Naive thymus-derived CD4-positive, alpha-beta T cell (primary cell): ENCODE measurements at regions not wholly inside any gene's neighbourhood (a gene's known extent, or its start where the extent isn't known, plus 50 kb on each side); places are given as distances from the start of the nearest gene placed in this dataset.

Source experiments
- ATAC-seq: fragments of 150-1000 bp; cut with Tn5 transposase; 2 replicates; pipeline ENCODE4 v1.10.0; 2021; ENCODE audit warnings: mild to moderate bottlenecking, moderate library complexity
- CTCF ChIA-PET: fragments of 350-600 bp; sonication (Branson Sonifier 250); formaldehyde crosslinking; loops from one replicate; lab custom pipeline; 2021; ENCODE audit warnings: antibody characterized with exemption; lab: Charles Lee
- POLR2A ChIA-PET: fragments of 350-600 bp; sonication (Branson Sonifier 250); formaldehyde crosslinking; loops from one replicate; lab custom pipeline; 2021; ENCODE audit warnings: antibody characterized with exemption, inconsistent platforms; lab: Charles Lee
- DNase-seq, 9 donors: peaks; one replicate each; pipeline versions ENCODE4 v3.0.0 to v3.0.0-alpha.2; 2020 to 2022; ENCODE audit warnings: mixed read lengths in 1 of 9
- H3K27ac ChIP-seq: one replicate; pipeline ENCODE4 v1.7.0; 2013; ENCODE audit warnings: mild to moderate bottlenecking, low read depth, low read length, moderate library complexity
- H3K27me3 ChIP-seq, 2 donors: one replicate each; pipeline ENCODE4 v1.7.0; 2013; ENCODE audit warnings: low read length in 2 of 2, mild to moderate bottlenecking in 2 of 2, moderate library complexity in 2 of 2; ENCODE audit not compliant: control insufficient read depth in 2 of 2, insufficient read depth in 2 of 2
- H3K36me3 ChIP-seq, 3 experiments: 1 replicate in 2 of 3; 2 replicates in 1 of 3; pipeline ENCODE4 v1.7.0; 2013; ENCODE audit warnings: low read length in 3 of 3, mild to moderate bottlenecking in 3 of 3, moderate library complexity in 1 of 3; ENCODE audit not compliant: insufficient read depth in 3 of 3, control insufficient read depth in 2 of 3
- H3K4me1 ChIP-seq, 2 donors: one replicate each; pipeline ENCODE4 v1.7.0; 2013; ENCODE audit warnings: low read length in 2 of 2, mild to moderate bottlenecking in 2 of 2, moderate library complexity in 1 of 2; ENCODE audit not compliant: control insufficient read depth in 2 of 2, insufficient read depth in 2 of 2
- H3K4me3 ChIP-seq: 2 replicates; pipeline ENCODE4 v1.7.0; 2013; ENCODE audit warnings: mild to moderate bottlenecking, low read length
- H3K9me3 ChIP-seq, 3 experiments: 1 replicate in 2 of 3; 2 replicates in 1 of 3; pipeline ENCODE4 v1.7.0; 2013; ENCODE audit warnings: low read length in 3 of 3; ENCODE audit not compliant: control insufficient read depth in 2 of 3
- H3K27ac Mint-ChIP-seq, 9 donors: one replicate each; pipeline ENCODE4 v1.8.0; 2020 to 2022; ENCODE audit warnings: mixed read lengths in 9 of 9, mild to moderate bottlenecking in 8 of 9, moderate library complexity in 5 of 9, inconsistent platforms in 2 of 9
- H3K27me3 Mint-ChIP-seq, 5 donors: one replicate each; pipeline ENCODE4 v1.8.0; 2021 to 2022; ENCODE audit warnings: mixed read lengths in 5 of 5, mild to moderate bottlenecking in 1 of 5
- H3K36me3 Mint-ChIP-seq, 5 donors: one replicate each; pipeline ENCODE4 v1.8.0; 2020 to 2022; ENCODE audit warnings: mixed read lengths in 5 of 5, mild to moderate bottlenecking in 3 of 5, inconsistent platforms in 1 of 5
- H3K4me1 Mint-ChIP-seq, 7 donors: one replicate each; pipeline ENCODE4 v1.8.0; 2020 to 2022; ENCODE audit warnings: mixed read lengths in 7 of 7, mild to moderate bottlenecking in 3 of 7, inconsistent platforms in 1 of 7
- H3K4me3 Mint-ChIP-seq, 10 donors: one replicate each; pipeline ENCODE4 v1.8.0; 2020 to 2022; ENCODE audit warnings: mild to moderate bottlenecking in 10 of 10, mixed read lengths in 10 of 10, moderate library complexity in 6 of 10, inconsistent platforms in 2 of 10
- H3K9me3 Mint-ChIP-seq, 11 donors: one replicate each; pipeline ENCODE4 v1.8.0; 2020 to 2022; ENCODE audit warnings: mixed read lengths in 11 of 11, mild to moderate bottlenecking in 4 of 11, inconsistent platforms in 1 of 11, moderate library complexity in 1 of 11
- intact Hi-C, 2 donors: fragments of 100-400 bp; cut with micrococcal nuclease; formaldehyde crosslinking; loops; one replicate each; pipeline ENCODE4 v1.15.1; 2023

DNA sequence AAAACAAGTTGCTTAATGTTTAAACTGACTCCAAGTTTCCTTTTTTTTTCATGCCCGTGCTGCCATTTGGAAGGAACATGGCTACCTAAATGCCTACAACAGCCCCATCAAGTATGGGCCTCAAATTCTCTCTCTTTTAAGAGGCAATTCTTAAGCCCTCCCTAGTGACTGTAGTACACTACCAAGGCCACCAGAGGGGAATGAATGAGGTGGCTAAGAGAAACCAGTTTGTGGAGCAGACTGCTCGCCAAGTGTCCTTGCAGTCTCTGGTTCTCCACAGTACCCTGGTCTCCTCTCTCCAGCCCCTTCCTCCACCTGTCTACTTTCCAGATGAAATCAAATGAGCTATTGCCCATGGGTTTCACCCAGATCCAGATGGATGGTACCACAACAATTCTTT lies 1809.6 kb downstream of the BRINP3 start:
- POLR2A ChIA-PET, result no interaction called here
- no peak for ATAC-seq
- H3K9me3 ChIP-seq, result peaks cover 0 to 9% (median 0%) of the 10 kb centered on the region in 3 experiments
- Mint-ChIP-seq H3K27ac (no peak overlapping the region), H3K36me3 (no peaks in the 10 kb centered on the region), H3K9me3 (peaks cover 4 to 29% (median 10%) of the 10 kb centered on the region in 11 donors), H3K27me3 (no peaks in the 10 kb centered on the region), H3K4me3 (no peak overlapping the region), H3K4me1 (no peaks in the 10 kb centered on the region)
- no peaks in the 10 kb centered on the region for H3K4me1 ChIP-seq
- CTCF ChIA-PET, result no interaction called here
- intact Hi-C loops, result no loop called here
- no peak overlapping the region for H3K27ac ChIP-seq
- no peaks in the 10 kb centered on the region for H3K27me3 ChIP-seq
- no peaks in the 10 kb centered on the region for H3K36me3 ChIP-seq
- DNase-seq, result no peak
- H3K4me3 ChIP-seq, result no peak overlapping the region

DNA sequence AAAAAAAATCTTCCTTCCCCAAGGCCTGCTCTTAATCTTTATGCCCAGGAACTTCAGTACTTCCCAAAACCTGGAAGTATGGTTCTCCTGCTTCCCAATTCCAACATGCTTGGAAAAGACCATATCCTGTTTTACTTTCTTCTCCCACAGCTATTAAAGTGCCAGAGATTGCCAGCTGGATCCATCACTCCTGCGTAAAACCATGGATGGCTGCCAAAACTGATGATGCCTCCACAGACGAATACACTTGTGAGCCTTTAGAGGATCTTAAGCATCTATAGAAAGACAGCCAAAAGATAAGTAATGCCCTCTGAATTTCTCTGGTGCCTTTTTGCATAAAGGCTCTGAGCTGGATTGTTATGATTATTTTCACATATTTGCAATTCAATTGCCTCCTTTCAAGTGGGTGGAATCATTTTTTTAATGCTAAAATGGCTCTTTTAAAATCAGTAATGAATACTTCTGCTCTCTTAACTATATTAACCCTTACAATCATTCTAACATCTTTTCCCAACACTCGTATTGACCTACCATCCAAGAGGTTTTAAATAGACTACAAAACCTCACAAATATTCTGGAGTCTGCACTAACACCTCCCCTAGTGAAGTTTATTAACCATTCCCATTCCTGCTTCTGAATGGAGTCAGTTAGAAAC lies 1807.8 kb downstream of the BRINP3 start:
- Mint-ChIP-seq H3K4me1 (no peaks in the 10 kb centered on the region), H3K36me3 (no peaks in the 10 kb centered on the region), H3K27me3 (no peaks in the 10 kb centered on the region), H3K27ac (no peak overlapping the region), H3K9me3 (peaks cover 4 to 29% (median 10%) of the 10 kb centered on the region in 11 donors), H3K4me3 (no peak overlapping the region)
- Histone ChIP-seq H3K36me3 (no peaks in the 10 kb centered on the region), H3K27me3 (no peaks in the 10 kb centered on the region), H3K4me1 (no peaks in the 10 kb centered on the region), H3K9me3 (peaks cover 0 to 9% (median 0%) of the 10 kb centered on the region in 3 experiments), H3K27ac (no peak overlapping the region), H3K4me3 (no peak overlapping the region)
- no peak for DNase-seq
- POLR2A ChIA-PET, result no interaction called here
- intact Hi-C loops, result no loop called here
- CTCF ChIA-PET, result no interaction called here
- no peak for ATAC-seq

DNA sequence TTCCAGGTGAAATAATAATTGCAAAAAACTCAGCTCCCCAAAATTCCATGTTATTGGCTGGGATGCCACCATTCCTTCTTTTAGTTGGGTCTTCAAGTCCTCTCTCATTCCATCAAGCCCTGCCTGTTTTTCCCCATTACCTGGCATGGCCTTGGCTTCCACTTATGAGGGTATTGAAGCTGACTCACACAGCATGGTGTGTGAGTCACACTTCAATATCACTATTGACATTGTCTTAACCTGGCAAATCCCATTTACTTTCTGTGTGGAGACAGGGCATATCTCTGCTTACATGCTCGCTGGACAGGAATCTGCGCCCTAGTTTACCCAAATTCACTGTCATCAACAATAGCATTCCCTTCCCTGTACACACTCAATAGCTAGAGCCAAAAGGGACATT lies 1806.8 kb downstream of the BRINP3 start:
- Mint-ChIP-seq H3K9me3 (peaks cover 4 to 29% (median 10%) of the 10 kb centered on the region in 11 donors), H3K27me3 (no peaks in the 10 kb centered on the region), H3K4me3 (no peak overlapping the region), H3K4me1 (no peaks in the 10 kb centered on the region), H3K27ac (no peak overlapping the region), H3K36me3 (no peaks in the 10 kb centered on the region)
- H3K36me3 ChIP-seq, result no peaks in the 10 kb centered on the region
- ATAC-seq (no peak), DNase-seq (no peak)
- H3K4me3 ChIP-seq, result no peak overlapping the region
- peaks cover 0 to 9% (median 0%) of the 10 kb centered on the region in 3 experiments for H3K9me3 ChIP-seq
- H3K27ac ChIP-seq, result no peak overlapping the region
- intact Hi-C loops, result no loop called here
- H3K27me3 ChIP-seq, result no peaks in the 10 kb centered on the region
- CTCF ChIA-PET, result no interaction called here
- POLR2A ChIA-PET, result no interaction called here
- H3K4me1 ChIP-seq, result no peaks in the 10 kb centered on the region

DNA sequence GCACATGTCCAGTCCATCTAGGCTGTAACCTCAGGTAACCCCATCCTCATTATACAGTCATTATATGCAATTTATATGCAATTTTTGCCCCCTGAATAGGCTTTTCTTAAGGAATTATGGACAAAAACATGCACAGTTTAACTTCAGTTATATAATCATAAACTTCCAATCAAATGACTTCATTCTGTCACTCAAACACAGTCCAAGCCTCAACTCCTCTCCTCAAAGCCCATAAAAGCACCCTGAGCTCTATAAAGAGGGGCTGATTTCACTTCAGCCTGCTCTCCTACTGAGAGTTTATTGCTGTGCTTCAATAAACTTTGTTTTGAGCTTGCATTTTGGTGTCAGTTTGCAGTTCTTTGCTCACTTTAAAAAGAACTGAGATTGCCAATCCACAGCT lies 1805.5 kb downstream of the BRINP3 start:
- Mint-ChIP-seq H3K27me3 (no peaks in the 10 kb centered on the region), H3K4me1 (no peaks in the 10 kb centered on the region), H3K4me3 (no peak overlapping the region), H3K27ac (no peak overlapping the region), H3K36me3 (no peaks in the 10 kb centered on the region), H3K9me3 (peaks cover 4 to 24% (median 10%) of the 10 kb centered on the region in 11 donors)
- intact Hi-C loops, result no loop called here
- ATAC-seq (no peak), DNase-seq (no peak)
- ChIA-PET POLR2A (no interaction called here), CTCF (no interaction called here)
- peaks cover 0 to 5% (median 0%) of the 10 kb centered on the region in 3 experiments for H3K9me3 ChIP-seq
- H3K4me3 ChIP-seq, result no peak overlapping the region
- H3K4me1 ChIP-seq, result no peaks in the 10 kb centered on the region
- H3K27me3 ChIP-seq, result no peaks in the 10 kb centered on the region
- H3K36me3 ChIP-seq, result no peaks in the 10 kb centered on the region
- no peak overlapping the region for H3K27ac ChIP-seq

DNA sequence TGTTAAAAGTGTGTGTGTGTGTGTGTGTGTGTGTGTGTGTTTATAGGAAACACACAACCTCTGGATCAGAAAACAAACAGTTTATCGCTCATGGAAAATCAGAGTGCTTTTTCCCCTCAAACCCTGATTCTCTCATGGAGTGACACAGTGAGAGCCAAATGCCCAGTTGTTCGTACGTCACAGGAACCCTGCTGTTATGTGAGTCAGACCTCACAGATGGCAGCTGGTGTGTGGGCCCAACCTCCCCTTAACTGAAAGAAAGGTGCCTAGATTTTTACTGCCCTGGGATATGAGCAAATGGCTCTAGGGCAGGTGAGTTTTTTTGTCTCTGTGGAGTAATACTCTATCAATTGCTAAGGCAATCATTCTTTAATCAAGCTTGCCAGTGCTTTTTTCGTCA lies 1788.1 kb downstream of the BRINP3 start:
- no peak overlapping the region for H3K27ac Mint-ChIP-seq

DNA sequence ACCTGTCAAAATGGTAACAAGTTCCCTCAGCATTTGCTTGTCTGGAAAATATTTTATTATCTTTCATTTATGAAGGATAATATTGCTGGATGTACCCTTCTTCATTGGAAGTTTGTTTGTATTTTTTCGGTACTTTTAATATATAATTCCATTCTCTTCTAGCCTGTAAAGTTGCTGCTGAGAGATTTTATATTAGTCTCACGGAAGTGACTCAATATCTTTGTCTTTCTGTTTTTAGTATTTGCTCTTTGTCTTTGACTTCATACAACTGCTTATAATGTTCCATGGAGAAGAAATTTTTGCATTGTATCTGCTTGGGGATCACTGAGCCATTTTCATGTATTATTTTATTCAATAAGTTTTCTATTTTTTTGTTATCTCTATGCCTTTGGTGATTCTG lies 1777.5 kb downstream of the BRINP3 start:
- no peak overlapping the region for H3K27ac ChIP-seq
- Mint-ChIP-seq H3K36me3 (peaks cover 0 to 4% (median 0%) of the 10 kb centered on the region in 5 donors), H3K9me3 (peaks cover 2 to 32% (median 16%) of the 10 kb centered on the region in 11 donors), H3K4me1 (no peaks in the 10 kb centered on the region), H3K27me3 (no peaks in the 10 kb centered on the region), H3K4me3 (no peak overlapping the region), H3K27ac (no peak overlapping the region)
- H3K36me3 ChIP-seq, result no peaks in the 10 kb centered on the region
- no peak overlapping the region for H3K4me3 ChIP-seq
- intact Hi-C loops, result no loop called here
- POLR2A ChIA-PET, result no interaction called here
- peaks cover 0 to 10% (median 0%) of the 10 kb centered on the region in 3 experiments for H3K9me3 ChIP-seq
- CTCF ChIA-PET, result no interaction called here
- H3K27me3 ChIP-seq, result no peaks in the 10 kb centered on the region
- DNase-seq (no peak), ATAC-seq (no peak)
- no peaks in the 10 kb centered on the region for H3K4me1 ChIP-seq

More for the DNA sequence above, 1788.1 kb downstream of the BRINP3 start:
- DNase-seq (no peak), ATAC-seq (no peak)
- H3K27ac ChIP-seq, result no peak overlapping the region
- Mint-ChIP-seq H3K4me3 (no peak overlapping the region), H3K27me3 (no peaks in the 10 kb centered on the region), H3K36me3 (no peaks in the 10 kb centered on the region), H3K9me3 (peaks cover 0 to 22% (median 9%) of the 10 kb centered on the region in 11 donors), H3K4me1 (no peaks in the 10 kb centered on the region)
- no peaks in the 10 kb centered on the region for H3K4me1 ChIP-seq
- no peak overlapping the region for H3K4me3 ChIP-seq
- CTCF ChIA-PET, result no interaction called here
- no peaks in the 10 kb centered on the region for H3K36me3 ChIP-seq
- POLR2A ChIA-PET, result no interaction called here
- intact Hi-C loops, result no loop called here
- no peaks in the 10 kb centered on the region for H3K9me3 ChIP-seq
- no peaks in the 10 kb centered on the region for H3K27me3 ChIP-seq

DNA sequence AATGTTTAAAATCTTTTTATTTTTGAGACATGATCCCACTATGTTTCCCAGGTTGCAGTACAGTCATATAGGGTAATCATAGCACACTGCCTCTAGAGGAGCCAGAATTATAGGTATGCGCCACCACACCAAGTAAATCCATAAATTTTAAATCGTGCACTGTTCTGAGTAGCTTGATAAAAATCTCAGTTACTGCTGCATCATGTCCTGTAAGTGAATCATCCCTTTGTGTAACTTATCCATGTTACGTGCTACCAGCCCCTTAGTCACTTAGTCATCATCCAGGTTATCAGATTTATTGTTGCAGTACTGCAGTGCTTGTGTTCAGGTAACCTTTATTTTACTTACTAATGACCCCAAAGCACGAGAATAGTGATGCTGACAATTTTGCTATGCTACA lies 1770.9 kb downstream of the BRINP3 start:
- Mint-ChIP-seq H3K27me3 (no peaks in the 10 kb centered on the region), H3K4me1 (no peaks in the 10 kb centered on the region), H3K9me3 (peaks cover 0 to 30% (median 11%) of the 10 kb centered on the region in 11 donors), H3K36me3 (peaks cover 0 to 4% (median 0%) of the 10 kb centered on the region in 5 donors), H3K27ac (no peak overlapping the region), H3K4me3 (no peak overlapping the region)
- H3K36me3 ChIP-seq, result no peaks in the 10 kb centered on the region
- ChIA-PET POLR2A (no interaction called here), CTCF (no interaction called here)
- H3K27ac ChIP-seq, result no peak overlapping the region
- H3K9me3 ChIP-seq, result peaks cover 0 to under 1% (median 0%) of the 10 kb centered on the region in 3 experiments
- no peaks in the 10 kb centered on the region for H3K4me1 ChIP-seq
- H3K27me3 ChIP-seq, result no peaks in the 10 kb centered on the region
- no peak overlapping the region for H3K4me3 ChIP-seq
- intact Hi-C loops, result no loop called here
- no peak for ATAC-seq
- no peak for DNase-seq
